ENCODE measurements at regions not wholly inside any gene's neighbourhood (a gene's known extent, or its start where the extent isn't known, plus 50 kb on each side); places are given as distances from the start of the nearest gene placed in this dataset.

DNA sequence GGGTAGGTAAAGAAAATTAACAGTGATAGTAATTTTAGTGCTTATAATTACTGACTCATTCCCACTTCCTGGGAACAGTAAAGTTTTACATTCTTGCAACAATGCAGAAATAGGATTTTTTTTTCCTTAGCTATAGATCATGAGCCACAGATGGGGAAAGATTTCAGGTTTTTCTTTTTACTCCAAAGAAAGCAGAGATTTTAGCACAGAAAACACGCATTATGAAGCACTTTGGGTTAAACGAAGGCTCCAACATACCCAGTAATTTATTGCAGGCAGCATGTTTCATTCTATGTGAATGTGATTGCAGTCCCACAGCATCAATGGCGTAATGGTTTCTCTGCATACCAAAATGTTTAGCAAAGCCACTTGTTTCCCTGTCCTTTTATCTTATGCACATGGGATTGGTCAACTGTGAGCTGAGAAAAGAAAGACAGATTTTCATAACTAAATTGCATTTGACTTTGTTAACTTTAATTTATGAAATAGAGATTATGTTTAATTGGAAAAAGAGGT lies 124.6 kb upstream of the E2F7 start:
- Mint-ChIP-seq H3K36me3 (no peaks in the 10 kb centered on the region), H3K27me3 (no peaks in the 10 kb centered on the region), H3K4me1 (no peaks in the 10 kb centered on the region), H3K9me3 (peaks cover 0 to 4% (median 0%) of the 10 kb centered on the region in 3 donors), H3K4me3 (no peak overlapping the region), H3K27ac (no peak overlapping the region)
- Histone ChIP-seq H3K9me3 (no peaks in the 10 kb centered on the region), H3K27ac (ENCODE audit: low read length) (no peak overlapping the region), H3K36me3 (ENCODE audit: control insufficient read depth in 2 of 2, extremely low read depth in 1 of 2, insufficient read depth in 1 of 2, low read length in 1 of 2) (no peaks in the 10 kb centered on the region), H3K4me1 (ENCODE audit: control insufficient read depth in 1 of 2, extremely low read depth in 1 of 2, insufficient read depth in 2 of 2, low read length in 2 of 2) (no peaks in the 10 kb centered on the region), H3K27me3 (replicated peaks in 1 of 2; ENCODE audit: control insufficient read depth in 2 of 2, extremely low read depth in 1 of 2, insufficient read depth in 2 of 2, low read length in 1 of 2) (no peaks in the 10 kb centered on the region), H3K4me3 (ENCODE audit: control insufficient read depth in 1 of 2, extremely low read depth in 1 of 2, low read length in 1 of 2) (no peak overlapping the region)
- 76% methylated on average over 2 of the region's 3 CpGs for WGBS (ENCODE audit: insufficient coverage)
- POLR2A ChIA-PET, result no interaction called here
- no peak for ATAC-seq (replicated peaks in 1 of 4)
- CTCF ChIA-PET, result no interaction called here
- no peak for DNase-seq

- no peak overlapping the region for H3K27ac ChIP-seq (ENCODE audit: low read length)
- H3K36me3 ChIP-seq (ENCODE audit: control insufficient read depth in 2 of 2, extremely low read depth in 1 of 2, insufficient read depth in 1 of 2, low read length in 1 of 2), result no peaks in the 10 kb centered on the region
- ATAC-seq (replicated peaks in 1 of 4), result no peak
- no peak for DNase-seq
- H3K4me3 ChIP-seq (ENCODE audit: control insufficient read depth in 1 of 2, extremely low read depth in 1 of 2, low read length in 1 of 2), result no peak overlapping the region
- no peaks in the 10 kb centered on the region for H3K9me3 ChIP-seq
- H3K4me3 Mint-ChIP-seq, result no peak overlapping the region
- H3K4me1 ChIP-seq (ENCODE audit: control insufficient read depth in 1 of 2, extremely low read depth in 1 of 2, insufficient read depth in 2 of 2, low read length in 2 of 2), result no peaks in the 10 kb centered on the region
- CTCF ChIA-PET, result no interaction called here
- POLR2A ChIA-PET, result no interaction called here
- H3K4me1 Mint-ChIP-seq, result no peaks in the 10 kb centered on the region
- H3K27me3 ChIP-seq (replicated peaks in 1 of 2; ENCODE audit: control insufficient read depth in 2 of 2, extremely low read depth in 1 of 2, insufficient read depth in 2 of 2, low read length in 1 of 2), result no peaks in the 10 kb centered on the region
- no peaks in the 10 kb centered on the region for H3K36me3 Mint-ChIP-seq
- no peak overlapping the region for H3K27ac Mint-ChIP-seq
- H3K9me3 Mint-ChIP-seq, result peaks cover 0 to 4% (median 0%) of the 10 kb centered on the region in 3 donors
- WGBS (ENCODE audit: insufficient coverage), result 83% methylated on average over 1 of the region's 5 CpGs
- no peaks in the 10 kb centered on the region for H3K27me3 Mint-ChIP-seq
Measured at GRCh38 chr12:77189458-77189857, 124.1 kb upstream of the E2F7 start.

DNA sequence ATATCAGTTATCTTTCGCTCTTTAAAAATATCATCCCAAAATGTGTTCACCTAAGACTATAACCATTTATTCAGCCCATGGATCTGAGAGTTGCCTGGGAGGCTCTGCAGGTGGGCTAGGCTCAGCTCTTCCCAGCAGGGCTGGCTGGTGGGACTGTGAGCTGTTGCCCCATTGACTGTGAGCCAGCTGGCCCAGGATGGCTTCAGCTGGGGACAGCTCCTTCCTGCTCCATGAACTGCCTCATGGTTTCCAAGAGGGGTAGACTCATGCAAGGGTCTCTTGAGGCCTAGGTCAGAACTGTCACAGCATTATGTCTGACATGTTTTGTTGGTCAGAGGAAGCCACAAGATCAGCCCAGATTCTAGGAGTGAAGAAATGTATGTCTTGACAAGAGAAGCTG lies 114.1 kb upstream of the E2F7 start:
- no peak for ATAC-seq (replicated peaks in 1 of 4)
- H3K4me1 Mint-ChIP-seq, result no peaks in the 10 kb centered on the region
- no peak for DNase-seq
- Histone ChIP-seq H3K4me1 (ENCODE audit: control insufficient read depth in 1 of 2, extremely low read depth in 1 of 2, insufficient read depth in 2 of 2, low read length in 2 of 2) (no peaks in the 10 kb centered on the region), H3K4me3 (ENCODE audit: control insufficient read depth in 1 of 2, extremely low read depth in 1 of 2, low read length in 1 of 2) (no peak overlapping the region), H3K9me3 (no peaks in the 10 kb centered on the region), H3K27me3 (replicated peaks in 1 of 2; ENCODE audit: control insufficient read depth in 2 of 2, extremely low read depth in 1 of 2, insufficient read depth in 2 of 2, low read length in 1 of 2) (no peaks in the 10 kb centered on the region), H3K36me3 (ENCODE audit: control insufficient read depth in 2 of 2, extremely low read depth in 1 of 2, insufficient read depth in 1 of 2, low read length in 1 of 2) (no peaks in the 10 kb centered on the region), H3K27ac (ENCODE audit: low read length) (no peak overlapping the region)
- no peaks in the 10 kb centered on the region for H3K27me3 Mint-ChIP-seq
- CTCF ChIA-PET, result no interaction called here
- whole genome bisulfite sequencing (ENCODE audit: insufficient coverage), result no CpG with 5 or more reads among the region's 1 CpG
- peaks cover 7 to 10% (median 8%) of the 10 kb centered on the region in 3 donors for H3K9me3 Mint-ChIP-seq
- H3K27ac Mint-ChIP-seq, result no peak overlapping the region
- H3K36me3 Mint-ChIP-seq, result no peaks in the 10 kb centered on the region
- POLR2A ChIA-PET, result no interaction called here
- H3K4me3 Mint-ChIP-seq, result no peak overlapping the region

DNA sequence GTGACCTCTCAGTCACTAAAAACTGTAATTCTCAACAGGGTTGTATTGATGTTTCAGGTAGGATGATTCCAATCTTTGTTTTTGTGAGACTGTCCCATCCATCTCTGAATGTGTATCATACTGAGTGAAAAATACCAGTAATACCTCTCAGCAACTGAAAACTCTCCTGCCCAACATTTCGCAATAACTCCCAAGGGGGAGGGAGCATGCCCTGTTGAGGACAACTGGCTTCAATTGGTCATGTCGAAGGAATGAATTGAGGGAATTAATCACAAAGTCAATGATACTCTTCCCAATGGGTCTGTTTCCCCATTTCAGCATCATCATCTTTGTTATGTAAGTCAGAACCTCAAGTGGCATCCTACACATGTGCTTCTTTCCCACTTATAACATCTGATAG lies 102.4 kb upstream of the E2F7 start:
- no peak for ATAC-seq (replicated peaks in 1 of 4)
- Histone ChIP-seq H3K36me3 (ENCODE audit: control insufficient read depth in 2 of 2, extremely low read depth in 1 of 2, insufficient read depth in 1 of 2, low read length in 1 of 2) (no peaks in the 10 kb centered on the region), H3K27ac (ENCODE audit: low read length) (no peak overlapping the region), H3K4me1 (ENCODE audit: control insufficient read depth in 1 of 2, extremely low read depth in 1 of 2, insufficient read depth in 2 of 2, low read length in 2 of 2) (no peaks in the 10 kb centered on the region), H3K27me3 (replicated peaks in 1 of 2; ENCODE audit: control insufficient read depth in 2 of 2, extremely low read depth in 1 of 2, insufficient read depth in 2 of 2, low read length in 1 of 2) (no peaks in the 10 kb centered on the region), H3K9me3 (no peaks in the 10 kb centered on the region), H3K4me3 (ENCODE audit: control insufficient read depth in 1 of 2, extremely low read depth in 1 of 2, low read length in 1 of 2) (no peak overlapping the region)
- no peak for DNase-seq
- no peak overlapping the region for H3K4me3 Mint-ChIP-seq
- H3K36me3 Mint-ChIP-seq, result no peaks in the 10 kb centered on the region
- ChIA-PET CTCF (no interaction called here), POLR2A (no interaction called here)
- H3K9me3 Mint-ChIP-seq, result peaks cover 4 to 6% (median 4%) of the 10 kb centered on the region in 3 donors
- no peaks in the 10 kb centered on the region for H3K4me1 Mint-ChIP-seq
- H3K27ac Mint-ChIP-seq, result no peak overlapping the region
- H3K27me3 Mint-ChIP-seq, result no peaks in the 10 kb centered on the region
- no CpG with 5 or more reads among the region's 2 CpGs for WGBS (ENCODE audit: insufficient coverage)

- Histone ChIP-seq H3K4me3 (ENCODE audit: control insufficient read depth in 1 of 2, extremely low read depth in 1 of 2, low read length in 1 of 2) (no peak overlapping the region), H3K9me3 (no peaks in the 10 kb centered on the region), H3K4me1 (ENCODE audit: control insufficient read depth in 1 of 2, extremely low read depth in 1 of 2, insufficient read depth in 2 of 2, low read length in 2 of 2) (no peaks in the 10 kb centered on the region), H3K36me3 (ENCODE audit: control insufficient read depth in 2 of 2, extremely low read depth in 1 of 2, insufficient read depth in 1 of 2, low read length in 1 of 2) (no peaks in the 10 kb centered on the region), H3K27ac (ENCODE audit: low read length) (no peak overlapping the region), H3K27me3 (replicated peaks in 1 of 2; ENCODE audit: control insufficient read depth in 2 of 2, extremely low read depth in 1 of 2, insufficient read depth in 2 of 2, low read length in 1 of 2) (no peaks in the 10 kb centered on the region)
- Mint-ChIP-seq H3K27me3 (no peaks in the 10 kb centered on the region), H3K4me3 (no peak overlapping the region), H3K36me3 (no peaks in the 10 kb centered on the region), H3K27ac (no peak overlapping the region), H3K4me1 (no peaks in the 10 kb centered on the region), H3K9me3 (peaks cover 3 to 4% (median 4%) of the 10 kb centered on the region in 3 donors)
- DNase-seq (no peak), ATAC-seq (replicated peaks in 1 of 4) (no peak)
- WGBS (ENCODE audit: insufficient coverage), result no CpG with 5 or more reads among the region's 2 CpGs
- POLR2A ChIA-PET, result no interaction called here
- CTCF ChIA-PET, result no interaction called here
Measured at GRCh38 chr12:77166696-77167095, 101.3 kb upstream of the E2F7 start.

DNA sequence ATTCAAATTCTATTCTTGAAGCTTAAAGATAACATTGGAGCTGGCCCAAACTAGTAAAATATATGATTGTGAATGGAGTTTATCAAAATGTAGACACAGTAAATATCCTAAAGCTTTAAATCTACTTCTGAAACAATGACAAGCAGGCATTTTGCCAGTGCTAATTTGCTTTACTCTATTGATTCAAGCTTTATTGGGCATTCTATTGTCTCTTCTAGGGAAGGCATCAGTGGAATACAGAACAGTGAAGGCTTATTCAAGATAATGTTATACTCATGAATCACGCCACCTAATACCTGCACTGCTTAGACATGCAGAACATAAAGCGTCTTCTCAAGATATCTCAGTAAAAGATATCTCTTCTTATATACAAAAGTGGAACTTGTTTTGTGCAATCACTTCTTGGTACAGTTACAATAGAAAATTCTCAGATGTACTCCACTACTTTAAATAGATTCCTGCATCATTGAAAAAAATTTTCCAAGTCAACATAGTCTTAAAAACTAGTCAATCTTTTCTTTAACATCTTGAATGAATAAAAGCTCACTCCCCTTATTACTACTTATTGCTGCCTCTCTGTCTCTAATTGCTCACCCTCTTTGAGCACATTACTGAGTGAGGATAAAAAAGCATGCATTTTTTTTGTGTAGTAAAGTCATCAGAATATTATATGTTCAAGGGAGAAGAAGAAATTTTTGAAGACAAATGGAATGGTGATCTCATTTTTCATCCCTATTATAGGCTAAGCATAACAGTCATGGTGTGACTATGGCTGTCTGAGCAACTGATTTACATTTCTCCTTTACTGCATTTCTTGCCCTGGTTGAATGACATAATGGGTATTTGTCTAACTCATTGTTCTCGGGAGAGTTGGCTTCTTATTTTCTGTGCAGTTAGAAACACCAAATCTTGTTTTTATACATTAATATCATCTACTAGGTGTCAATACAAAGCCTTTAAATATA lies 98.0 kb upstream of the E2F7 start:
- CTCF ChIA-PET, result no interaction called here
- Mint-ChIP-seq H3K36me3 (no peaks in the 10 kb centered on the region), H3K4me1 (no peaks in the 10 kb centered on the region), H3K27me3 (no peaks in the 10 kb centered on the region), H3K4me3 (no peak overlapping the region), H3K9me3 (peaks cover 2 to 8% (median 4%) of the 10 kb centered on the region in 3 donors), H3K27ac (no peak overlapping the region)
- POLR2A ChIA-PET, result no interaction called here
- no peaks in the 10 kb centered on the region for H3K9me3 ChIP-seq
- ATAC-seq (replicated peaks in 1 of 4) (no peak), DNase-seq (no peak)
- H3K4me1 ChIP-seq (ENCODE audit: control insufficient read depth in 1 of 2, extremely low read depth in 1 of 2, insufficient read depth in 2 of 2, low read length in 2 of 2), result no peaks in the 10 kb centered on the region
- H3K27me3 ChIP-seq (replicated peaks in 1 of 2; ENCODE audit: control insufficient read depth in 2 of 2, extremely low read depth in 1 of 2, insufficient read depth in 2 of 2, low read length in 1 of 2), result no peaks in the 10 kb centered on the region
- H3K27ac ChIP-seq (ENCODE audit: low read length), result no peak overlapping the region
- H3K36me3 ChIP-seq (ENCODE audit: control insufficient read depth in 2 of 2, extremely low read depth in 1 of 2, insufficient read depth in 1 of 2, low read length in 1 of 2), result no peaks in the 10 kb centered on the region
- no CpG with 5 or more reads among the region's 3 CpGs for WGBS (ENCODE audit: insufficient coverage)
- no peak overlapping the region for H3K4me3 ChIP-seq (ENCODE audit: control insufficient read depth in 1 of 2, extremely low read depth in 1 of 2, low read length in 1 of 2)

All from T-cell (primary cell).